Transverse colon (tissue), 4 donors: ENCODE measurements at regions not wholly inside any gene's neighbourhood (a gene's known extent, or its start where the extent isn't known, plus 50 kb on each side); places are given as distances from the start of the nearest gene placed in this dataset.

Experiments used
- DNase-seq: peaks from one replicate; pipeline ENCODE4 v3.0.0-alpha.2; 2019
- H3K27ac ChIP-seq, 4 donors: fragments of 200-600 bp; sonication (generic); 2 replicates each; pipeline ENCODE4 v1.5.1; 2016 to 2018; ENCODE audit warnings: inconsistent platforms in 4 of 4
- H3K27me3 ChIP-seq: fragments of 200-600 bp; sonication (generic); 2 replicates; pipeline ENCODE4 v1.5.1; 2017; ENCODE audit warnings: inconsistent platforms
- H3K36me3 ChIP-seq, 4 donors: fragments of 200-600 bp; sonication (generic); 2 replicates each; pipeline ENCODE4 v1.5.1; 2017 to 2019; ENCODE audit warnings: inconsistent platforms in 4 of 4
- H3K4me1 ChIP-seq, 4 donors: fragments of 200-600 bp; sonication (generic); 2 replicates each; pipeline ENCODE4 v1.5.1; 2017 to 2020; ENCODE audit warnings: inconsistent platforms in 4 of 4
- H3K4me3 ChIP-seq, 4 donors: fragments of 200-600 bp; sonication (generic); 1 replicate in 1 of 4; 2 replicates in 3 of 4; pipeline versions ENCODE4 v1.5.1 to v1.6.1; 2017 to 2019; ENCODE audit warnings: inconsistent platforms in 4 of 4
- H3K9me3 ChIP-seq, 2 donors: fragments of 200-600 bp; sonication (generic); 2 replicates each; pipeline ENCODE4 v1.5.1; 2017 to 2019; ENCODE audit warnings: inconsistent platforms in 2 of 2
- CTCF ChIP-seq, 5 experiments: fragments of 200-600 bp in 3 of 5; fragments of 450-650 bp in 2 of 5; sonication (generic) in 3 of 5; IDR thresholded peaks; 1 replicate in 2 of 5; 2 replicates in 3 of 5; pipeline ENCODE4 v1.5.1; 2016 to 2017; ENCODE audit warnings: antibody characterized with exemption in 5 of 5, inconsistent platforms in 3 of 5, mild to moderate bottlenecking in 2 of 5, moderate library complexity in 1 of 5
- EP300 ChIP-seq: sonication (generic); formaldehyde crosslinking; IDR thresholded peaks from one replicate; pipeline ENCODE4 v1.6.1; 2017; ENCODE audit warnings: antibody characterized with exemption, low read depth
- POLR2A ChIP-seq: fragments of 450-650 bp; IDR thresholded peaks from one replicate; pipeline ENCODE4 v1.6.1; 2016; ENCODE audit warnings: antibody characterized with exemption, mild to moderate bottlenecking, moderate library complexity
- POLR2AphosphoS5 ChIP-seq, 3 donors: sonication (generic); formaldehyde crosslinking; IDR thresholded peaks; one replicate each; pipeline ENCODE4 v1.6.1; 2016; ENCODE audit warnings: antibody characterized with exemption in 3 of 3
- WGBS, 2 donors: methylation state at CpG; one replicate each; pipeline ENCODE4 v1.1.5; 2018; ENCODE audit warnings: low coverage in 1 of 2; 5-methylcytosine and 5-hydroxymethylcytosine counted together
- in situ Hi-C, 4 donors: fragments of 200-750 bp; cut with MboI; loops; one replicate each; pipeline versions ENCODE4 v1.15.0 to v1.15.1; 2017; ENCODE audit warnings: low sequenced_read_pairs in 3 of 4, low pct_ligation_motif_present in 1 of 4, low pct_unique_long_range_greater_than_20kb in 1 of 4
- intact Hi-C: fragments of 100-400 bp; cut with DNase I; formaldehyde crosslinking; loops from one replicate; pipeline ENCODE4 v1.15.1; 2023; ENCODE audit warnings: low total_unique reads

- no peak for TF ChIP-seq EP300
- no peak for TF ChIP-seq POLR2AphosphoS5 (IDR thresholded peaks at IDR 0.05)
- TF ChIP-seq CTCF (IDR thresholded peaks at IDR 0.05) = no peak
- no peak for TF ChIP-seq POLR2A
- no peak for DNase-seq
- 76 to 89% methylated on average over 5 to 6 of the region's 6 CpGs for WGBS, 2 donors
- intact Hi-C loops = no loop called here
- H3K27me3 ChIP-seq = no peaks in the 10 kb centered on the region
- no peaks in the 10 kb centered on the region for H3K36me3 ChIP-seq
- no peaks in the 10 kb centered on the region for H3K9me3 ChIP-seq
- in situ Hi-C loops = loop anchor here in 3 of 4 donors (5.0 to 25.0 kb wide), 5 partner anchors 94 to 244 kb away; partner anchors contain the start of gene MBNL2 (in 1 of the 3)
- no peak overlapping the region for H3K4me3 ChIP-seq
- H3K27ac ChIP-seq = peak overlapping the region; percentile 70 to 84 (median 80)
- peaks cover 13 to 47% (median 32%) of the 10 kb centered on the region in 4 donors for H3K4me1 ChIP-seq
These were observed 111.2 kb upstream of the MBNL2 start for GRCh38 chr13:97110936-97111335.

GRCh38 chr13:97111756-97112155, 110.4 kb upstream of the MBNL2 start:
- Histone ChIP-seq H3K4me1 (peaks cover 13 to 54% (median 34%) of the 10 kb centered on the region in 4 donors), H3K27ac (peak overlapping the region; percentile 70 to 84 (median 80)), H3K4me3 (no peak overlapping the region), H3K9me3 (no peaks in the 10 kb centered on the region), H3K36me3 (no peaks in the 10 kb centered on the region), H3K27me3 (no peaks in the 10 kb centered on the region)
- TF ChIP-seq POLR2A (no peak), POLR2AphosphoS5 (IDR thresholded peaks at IDR 0.05) (no peak), CTCF (IDR thresholded peaks at IDR 0.05) (no peak), EP300 (no peak)
- WGBS, 2 donors = 83% methylated on average over 7 of the region's 7 CpGs; no CpG with 5 or more reads in 1 of the 2 donors
- in situ Hi-C loops (loop anchor here in 3 of 4 donors (5.0 to 25.0 kb wide), 5 partner anchors 93 to 243 kb away; partner anchors contain the start of gene MBNL2 (in 1 of the 3)), intact Hi-C loops (no loop called here)
- DNase-seq = no peak

DNA sequence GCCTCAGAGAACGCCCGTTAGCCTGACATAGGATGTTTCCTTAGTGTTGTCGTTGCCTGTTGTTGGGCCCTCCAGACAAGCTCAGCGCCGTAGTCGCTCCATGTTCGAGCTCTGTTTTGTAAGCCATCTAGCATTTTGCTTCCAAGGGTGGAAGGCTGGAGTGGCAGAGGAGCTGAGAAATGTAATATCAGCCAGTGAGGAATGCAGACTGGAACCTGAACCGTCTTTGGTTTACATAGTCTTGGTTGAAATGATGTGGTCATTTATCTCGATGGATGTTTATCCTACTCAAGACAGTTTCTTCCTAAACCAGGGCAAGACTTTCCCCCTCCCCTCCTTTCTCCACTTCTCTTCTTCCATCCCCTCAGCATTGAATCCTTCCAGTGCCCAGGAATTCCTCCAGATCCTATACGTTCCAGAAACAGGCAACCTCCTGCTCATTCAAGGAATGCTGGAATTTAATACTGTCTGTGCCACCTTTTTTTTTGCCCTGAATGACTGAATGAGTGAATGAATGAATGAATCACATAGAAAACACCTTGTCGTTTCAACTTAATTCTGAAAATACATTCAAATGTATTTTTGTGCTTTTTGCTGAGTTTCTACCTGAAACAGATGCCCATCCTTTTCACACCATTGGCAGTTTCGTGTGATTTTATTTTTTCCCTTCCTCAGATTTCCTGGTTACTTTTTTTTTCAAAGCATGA, 109.5 kb upstream of the MBNL2 start:
- 77% methylated on average over 9 to 12 of the region's 12 CpGs for WGBS, 2 donors
- DNase-seq = no peak
- H3K4me3 ChIP-seq = no peak overlapping the region
- in situ Hi-C loops (loop anchor here in 3 of 4 donors (5.0 to 25.0 kb wide), 5 partner anchors 92 to 242 kb away; partner anchors contain the start of gene MBNL2 (in 1 of the 3)), intact Hi-C loops (no loop called here)
- TF ChIP-seq CTCF (IDR thresholded peaks at IDR 0.05) = no peak
- no peaks in the 10 kb centered on the region for H3K36me3 ChIP-seq
- H3K27ac ChIP-seq = peak overlapping the region; percentile 70 to 84 (median 80)
- H3K4me1 ChIP-seq = peaks cover 18 to 59% (median 35%) of the 10 kb centered on the region in 4 donors
- no peaks in the 10 kb centered on the region for H3K27me3 ChIP-seq
- H3K9me3 ChIP-seq = no peaks in the 10 kb centered on the region

DNA sequence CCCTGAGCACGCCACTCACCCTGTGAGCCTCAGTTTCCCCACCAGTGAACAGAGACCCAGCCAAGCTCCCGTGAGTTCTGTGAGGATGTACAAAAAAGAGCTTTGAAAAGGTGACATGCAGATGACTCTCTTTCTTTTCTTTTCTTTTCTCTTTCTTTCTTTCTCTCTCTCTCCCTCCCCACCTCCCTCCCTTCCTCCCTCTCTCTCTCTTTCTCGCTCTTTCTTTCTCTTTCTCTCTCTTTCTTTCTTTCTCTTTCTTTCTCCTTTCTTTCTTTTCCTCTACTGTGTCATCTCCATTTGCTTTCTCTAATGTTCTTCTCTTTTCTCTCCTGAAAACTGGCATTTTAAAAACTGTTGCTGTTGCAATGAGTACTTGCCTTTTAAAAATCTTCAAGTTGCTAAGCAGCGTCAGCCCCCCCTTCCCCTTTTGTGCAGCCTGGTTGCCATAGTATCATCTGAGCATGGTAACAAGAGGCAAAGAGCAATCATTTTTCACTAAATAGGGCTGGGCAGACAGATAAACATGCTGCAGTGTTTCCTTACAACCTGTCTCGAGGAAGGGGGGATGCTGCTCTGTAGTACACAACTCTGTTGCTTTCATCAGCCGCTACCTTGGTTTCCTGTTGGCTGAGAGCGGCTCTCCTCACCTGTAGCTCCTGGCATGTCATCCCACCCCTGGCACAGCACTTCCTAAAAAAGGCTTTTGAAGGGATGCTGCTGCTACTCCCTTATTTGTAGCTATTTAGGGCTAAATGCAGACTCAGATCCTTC, 108.7 kb upstream of the MBNL2 start:
- no peak overlapping the region for H3K4me3 ChIP-seq
- WGBS, 2 donors = 43 to 62% methylated on average over 5 to 7 of the region's 7 CpGs
- in situ Hi-C loops = loop anchor here in 3 of 4 donors (5.0 to 25.0 kb wide), 5 partner anchors 91 to 241 kb away; partner anchors contain the start of gene MBNL2 (in 1 of the 3)

More for the DNA sequence above, 108.7 kb upstream of the MBNL2 start:
- DNase-seq = no peak
- Histone ChIP-seq H3K9me3 (no peaks in the 10 kb centered on the region), H3K27me3 (no peaks in the 10 kb centered on the region), H3K36me3 (no peaks in the 10 kb centered on the region), H3K27ac (peak overlapping the region; percentile 70 to 84 (median 80)), H3K4me1 (peaks cover 18 to 59% (median 34%) of the 10 kb centered on the region in 4 donors)
- TF ChIP-seq POLR2AphosphoS5 (IDR thresholded peaks at IDR 0.05) (no peak), POLR2A (no peak), EP300 (no peak), CTCF (IDR thresholded peaks at IDR 0.05) (no peak)
- intact Hi-C loops = no loop called here
